HepG2 (cell line): ENCODE measurements at regions not wholly inside any gene's neighbourhood (a gene's known extent, or its start where the extent isn't known, plus 50 kb on each side); places are given as distances from the start of the nearest gene placed in this dataset. TPM values are rescaled to one million over a fixed set of nuclear protein-coding genes. Genes with fewer than 3 reads are reported as not detected.
A peak's percentile ranks its signal among the peaks of the same experiment; 100 is the strongest.
"Not testable (repeated sequence)": the region's sequence is repeated elsewhere in the genome, so short reads cannot be mapped to it uniquely, and the experiment has no call there.

ENCODE experiments used
- ATAC-seq: fragments of 200-7000 bp; cut with Tn5 transposase; 3 replicates; pipeline ENCODE4 v1.9.1; 2020; ENCODE audit warnings: mild to moderate bottlenecking, moderate library complexity
- BruUV-seq: library from RNA; stranded (reverse); fragments of 400-500 nt; replicated peaks from 2 replicates; lab custom pipeline; 2021; lab: Mats Ljungman, UMichigan
- CTCF ChIA-PET: fragments of 300-600 bp; formaldehyde crosslinking; extraction: SDS; loops from one replicate; lab custom pipeline; 2021; ENCODE audit warnings: low total read pairs, inconsistent platforms, low intra/inter-chr PET ratio; lab: Yijun Ruan, JAX
- POLR2A ChIA-PET: fragments of 350-600 bp; sonication (Branson Sonifier 250); formaldehyde crosslinking; loops from one replicate; lab custom pipeline; 2020; ENCODE audit warnings: antibody characterized with exemption, inconsistent platforms; lab: Yijun Ruan, JAX
- DNase-seq: peaks from one replicate; pipeline ENCODE4 v3.0.0-alpha.2; 2015; ENCODE audit warnings: low spot score
- FAIRE-seq: peaks from 3 replicates; lab custom pipeline; 2011; peaks lifted over from hg19 to GRCh38; lab: Jason Lieb, UNC
- H2AFZ ChIP-seq: one replicate; pipeline ENCODE4 v1.6.1; 2011; ENCODE audit warnings: low read length, inconsistent platforms
- H3K27ac ChIP-seq: fragments of 300-600 bp; 3 replicates; pipeline ENCODE4 v1.8.0; 2011; ENCODE audit warnings: mixed run types, mild to moderate bottlenecking, mixed read lengths, low read length, inconsistent platforms; ENCODE audit not compliant: insufficient read depth; ENCODE audit errors: extremely low read length
- H3K27me3 ChIP-seq, 2 experiments: fragments of 200-600 bp in 1 of 2; 2 replicates in 1 of 2; 3 replicates in 1 of 2; pipeline versions ENCODE4 v1.6.0 to v1.8.0; 2011; ENCODE audit warnings: low read length in 2 of 2, mild to moderate bottlenecking in 2 of 2, moderate library complexity in 2 of 2, inconsistent platforms in 1 of 2; ENCODE audit not compliant: insufficient read depth in 2 of 2, control insufficient read depth in 1 of 2
- H3K36me3 ChIP-seq, 2 experiments: fragments of 200-600 bp in 1 of 2; replicated peaks in 1 of 2; 2 replicates in 1 of 2; 3 replicates in 1 of 2; pipeline versions ENCODE4 v1.5.1 to v1.8.0; 2011; ENCODE audit warnings: low read length in 2 of 2, inconsistent platforms in 1 of 2; ENCODE audit not compliant: insufficient read depth in 2 of 2, control insufficient read depth in 1 of 2
- H3K4me1 ChIP-seq: 2 replicates; pipeline ENCODE4 v1.5.1; 2012; ENCODE audit warnings: low read length, inconsistent platforms; ENCODE audit not compliant: insufficient read depth
- H3K4me2 ChIP-seq: 2 replicates; pipeline ENCODE4 v1.6.0; 2011; ENCODE audit warnings: low read depth, low read length, inconsistent platforms
- H3K4me3 ChIP-seq, 3 experiments: fragments of 200-600 bp in 1 of 3; sonication (generic), shearing (Covaris generic) in 1 of 3; replicated peaks in 1 of 3; 2 replicates each; pipeline ENCODE4 v1.5.1; 2011 to 2016; ENCODE audit warnings: low read length in 3 of 3, inconsistent platforms in 2 of 3, low read depth in 2 of 3, mild to moderate bottlenecking in 2 of 3, control low read depth in 1 of 3, mixed read lengths in 1 of 3; ENCODE audit not compliant: insufficient read depth in 1 of 3
- H3K79me2 ChIP-seq: one replicate; pipeline ENCODE4 v1.6.1; 2011; ENCODE audit warnings: low read length, inconsistent platforms; ENCODE audit not compliant: insufficient read depth
- H3K9ac ChIP-seq: 2 replicates; pipeline ENCODE4 v1.6.0; 2011; ENCODE audit warnings: mild to moderate bottlenecking, low read depth, low read length, inconsistent platforms; ENCODE audit not compliant: insufficient read depth
- H3K9me3 ChIP-seq: 2 replicates; pipeline ENCODE4 v1.5.1; 2012; ENCODE audit warnings: mild to moderate bottlenecking, low read length
- H4K20me1 ChIP-seq: 2 replicates; pipeline ENCODE4 v1.6.0; 2011; ENCODE audit warnings: inconsistent platforms, mild to moderate bottlenecking, low read length, moderate library complexity; ENCODE audit not compliant: insufficient read depth
- FOXA1 ChIP-seq, 2 experiments: fragments of 450-650 bp in 1 of 2; sonication (generic) in 1 of 2; formaldehyde crosslinking in 1 of 2; IDR thresholded peaks; 2 replicates each; pipeline versions ENCODE4 v1.4.0 to v1.6.1; 2016 to 2020; ENCODE audit warnings: missing genetic modification reagents in 1 of 2
- FOXA3 ChIP-seq: IDR thresholded peaks from 2 replicates; pipeline ENCODE4 v1.6.1; 2016; ENCODE audit warnings: missing genetic modification reagents, missing compliant biosample characterization
- ZNF501 ChIP-seq: sonication (generic); formaldehyde crosslinking; IDR thresholded peaks from 2 replicates; pipeline ENCODE4 v1.5.1; 2020; ENCODE audit warnings: mild to moderate bottlenecking, moderate library complexity, missing genetic modification reagents
- WGBS: methylation state at CpG from one replicate; pipeline ENCODE4 v1.1.6; 2017; ENCODE audit warnings: low lambda C conversion rate; 5-methylcytosine and 5-hydroxymethylcytosine counted together
- in situ Hi-C: cut with HindIII; loops from 2 replicates; pipeline ENCODE4 v1.10.0; 2017; ENCODE audit warnings: low pct_unique_long_range_greater_than_20kb; ENCODE audit not compliant: extremely low pct_ligation_motif_present
- intact Hi-C: fragments of 100-400 bp; cut with micrococcal nuclease; formaldehyde crosslinking; loops from one replicate; pipeline ENCODE4 v1.10.0; 2022; ENCODE audit not compliant: unreplicated experiment
- microRNA-seq: library from miRNA; unstranded; fragments of <30 nt; microRNA quantifications from one replicate; pipeline ENCODE4, GENCODE V29; 2020
- small RNA-seq, 3 experiments: library from RNA; depleted of rRNA; stranded (forward); fragments of <200 nt; gene quantifications; one replicate each; pipeline ENCODE3, GENCODE V24; 2012; ENCODE audit warnings: low read depth in 2 of 3, low replicate concordance in 1 of 3; ENCODE audit not compliant: insufficient read length in 3 of 3, insufficient read depth in 2 of 3

- H3K79me2 ChIP-seq; POLR2A ChIA-PET; in situ Hi-C loops; FAIRE-seq; H3K9me3 ChIP-seq; H3K27ac ChIP-seq; H3K4me1 ChIP-seq; H3K27me3 ChIP-seq; H3K36me3 ChIP-seq; CTCF ChIA-PET; H3K9ac ChIP-seq; intact Hi-C loops; H2AFZ ChIP-seq; H4K20me1 ChIP-seq; BruUV-seq; TF ChIP-seq FOXA1 (IDR thresholded peaks at IDR 0.05): not testable (repeated sequence)
- DNase-seq (peak; percentile 13), ATAC-seq (peak; percentile 69)
- WGBS = 0% methylated on average over 1 of the region's 4 CpGs
- Histone ChIP-seq H3K4me3 (peak overlapping the region in 1 of 3 experiments; percentile 10; a peak in 1 of 6 replicates), H3K4me2 (peak overlapping the region; percentile 63)
- TF ChIP-seq ZNF501 (CRISPR knock-in tag) (peak; percentile 41; the same call in 1 of the 2 replicates), FOXA1 (CRISPR knock-in tag; IDR thresholded peaks at IDR 0.05) (peak; percentile 46; the same call in 1 of the 2 replicates), FOXA3 (CRISPR knock-in tag) (peak; percentile 21; the same call in 1 of the 2 replicates)
Observed at GRCh38 chr5:87217480-87217879, 50.2 kb upstream of the RASA1 start.

Small RNA genes in the stretch of these regions (microRNA-seq; reads per million reads assigned to microRNA genes)
- not detected for gene MIR4280

Small RNA genes in the stretch of these regions (small RNA-seq; reads per million reads assigned to genes)
- gene MIR4280 (0 reads per million in 3 experiments), gene RN7SKP34 (0 reads per million in 3 experiments)
